Karpas-422 (cell line): ENCODE measurements at regions not wholly inside any gene's neighbourhood (a gene's known extent, or its start where the extent isn't known, plus 50 kb on each side); places are given as distances from the start of the nearest gene placed in this dataset.

Source experiments
- DNase-seq: peaks from one replicate; pipeline ENCODE4 v3.0.0-alpha.2; 2015
- H2AFZ ChIP-seq: fragments of 200-600 bp; sonication (generic); 2 replicates; pipeline ENCODE4 v1.6.1; 2014; ENCODE audit warnings: antibody characterized with exemption, low read length, mixed read lengths
- H3K27ac ChIP-seq: fragments of 200-600 bp; sonication (generic); 2 replicates; pipeline ENCODE4 v1.5.1; 2014; ENCODE audit warnings: mild to moderate bottlenecking, low read length, moderate library complexity
- H3K27me3 ChIP-seq: fragments of 200-600 bp; sonication (generic); 2 replicates; pipeline ENCODE4 v1.6.1; 2014; ENCODE audit warnings: low read length, mixed read lengths
- H3K36me3 ChIP-seq: fragments of 200-600 bp; sonication (generic); 2 replicates; pipeline ENCODE4 v1.6.1; 2014; ENCODE audit warnings: low read length, mixed read lengths; ENCODE audit not compliant: insufficient read depth
- H3K4me1 ChIP-seq: fragments of 200-600 bp; sonication (generic); 2 replicates; pipeline ENCODE4 v1.6.1; 2014; ENCODE audit warnings: mild to moderate bottlenecking, low read length, mixed read lengths
- H3K4me2 ChIP-seq: fragments of 200-600 bp; sonication (generic); 2 replicates; pipeline ENCODE4 v1.6.1; 2014; ENCODE audit warnings: low read length, low read depth, mild to moderate bottlenecking; ENCODE audit not compliant: poor library complexity, severe bottlenecking
- H3K4me3 ChIP-seq: fragments of 200-600 bp; sonication (generic); 2 replicates; pipeline ENCODE4 v1.5.1; 2014; ENCODE audit warnings: mild to moderate bottlenecking, antibody characterized with exemption, low read length, mixed read lengths
- H3K79me2 ChIP-seq: fragments of 200-600 bp; sonication (generic); 2 replicates; pipeline ENCODE4 v1.6.1; 2014; ENCODE audit warnings: mild to moderate bottlenecking, low read length, mixed read lengths
- H3K9ac ChIP-seq: fragments of 200-600 bp; sonication (generic); 2 replicates; pipeline ENCODE4 v1.6.0; 2014; ENCODE audit warnings: low read length
- H3K9me2 ChIP-seq: fragments of 200-600 bp; sonication (generic), shearing (Covaris generic); replicated peaks from 2 replicates; pipeline ENCODE4 v1.6.0; 2014; ENCODE audit warnings: mild to moderate bottlenecking, low read length, moderate library complexity; ENCODE audit not compliant: insufficient read depth
- H3K9me3 ChIP-seq: fragments of 300-700, 200-600 bp; sonication (generic); 2 replicates; pipeline ENCODE4 v1.6.1; 2014; ENCODE audit warnings: low read length, mixed read lengths
- H4K20me1 ChIP-seq: fragments of 200-600 bp; sonication (generic); 2 replicates; pipeline ENCODE4 v1.6.1; 2014; ENCODE audit warnings: mild to moderate bottlenecking, antibody characterized with exemption, low read length, low read depth; ENCODE audit not compliant: insufficient read depth

DNA sequence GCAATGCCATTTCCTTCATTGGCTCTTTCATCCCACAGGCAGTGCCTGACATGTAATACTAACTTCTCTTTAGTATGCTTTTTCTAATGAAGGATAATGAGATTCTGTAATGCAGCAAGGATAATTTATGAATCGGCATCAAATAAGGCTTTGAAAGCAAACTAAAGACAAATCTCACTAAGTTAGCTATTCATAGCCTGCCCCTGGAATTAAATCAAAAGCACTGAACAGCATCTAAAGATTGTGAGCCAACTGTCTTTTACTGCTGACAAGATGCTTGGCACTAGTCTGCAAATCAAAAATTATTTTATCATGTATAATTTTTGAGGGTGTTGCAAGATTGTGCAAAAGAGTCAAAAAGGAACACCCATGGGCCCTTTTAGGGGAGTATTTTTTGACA is 265.0 kb downstream of the CASP12 start:
- no peak overlapping the region for H3K27ac ChIP-seq
- H2AFZ ChIP-seq, result no peak overlapping the region
- H3K4me2 ChIP-seq, result no peak overlapping the region
- no peaks in the 10 kb centered on the region for H3K79me2 ChIP-seq
- H3K9me2 ChIP-seq, result no peaks in the 10 kb centered on the region
- H3K9ac ChIP-seq, result no peak overlapping the region
- H4K20me1 ChIP-seq, result no peaks in the 10 kb centered on the region
- no peak overlapping the region for H3K4me3 ChIP-seq
- no peaks in the 10 kb centered on the region for H3K36me3 ChIP-seq
- no peak for DNase-seq
- H3K27me3 ChIP-seq, result no peaks in the 10 kb centered on the region
- no peaks in the 10 kb centered on the region for H3K4me1 ChIP-seq
- H3K9me3 ChIP-seq, result no peaks in the 10 kb centered on the region

DNA sequence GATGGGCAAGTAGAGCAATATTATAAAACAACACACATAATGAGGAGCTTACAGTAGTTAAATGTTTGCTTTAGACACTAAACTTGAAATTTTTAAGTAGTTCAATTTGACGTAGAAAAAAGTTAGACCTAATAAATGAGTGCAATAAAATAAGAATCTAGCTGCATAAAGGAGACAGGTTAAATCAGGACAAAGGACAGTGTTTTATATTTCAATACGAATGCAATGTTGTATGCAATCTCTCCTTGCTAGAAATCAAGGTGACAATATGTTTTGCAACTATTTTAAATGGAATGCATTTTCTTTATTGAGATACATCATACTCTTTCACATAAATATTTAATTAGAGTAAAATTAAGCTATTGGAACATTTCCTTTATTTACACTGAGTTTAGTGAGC is 267.9 kb downstream of the CASP12 start:
- Histone ChIP-seq H3K36me3 (no peaks in the 10 kb centered on the region), H3K27me3 (no peaks in the 10 kb centered on the region), H3K4me2 (no peak overlapping the region), H3K79me2 (no peaks in the 10 kb centered on the region), H3K4me3 (no peak overlapping the region), H3K9me2 (no peaks in the 10 kb centered on the region), H4K20me1 (no peaks in the 10 kb centered on the region), H3K9me3 (no peaks in the 10 kb centered on the region), H2AFZ (no peak overlapping the region), H3K9ac (no peak overlapping the region), H3K27ac (no peak overlapping the region), H3K4me1 (no peaks in the 10 kb centered on the region)
- no peak for DNase-seq

DNA sequence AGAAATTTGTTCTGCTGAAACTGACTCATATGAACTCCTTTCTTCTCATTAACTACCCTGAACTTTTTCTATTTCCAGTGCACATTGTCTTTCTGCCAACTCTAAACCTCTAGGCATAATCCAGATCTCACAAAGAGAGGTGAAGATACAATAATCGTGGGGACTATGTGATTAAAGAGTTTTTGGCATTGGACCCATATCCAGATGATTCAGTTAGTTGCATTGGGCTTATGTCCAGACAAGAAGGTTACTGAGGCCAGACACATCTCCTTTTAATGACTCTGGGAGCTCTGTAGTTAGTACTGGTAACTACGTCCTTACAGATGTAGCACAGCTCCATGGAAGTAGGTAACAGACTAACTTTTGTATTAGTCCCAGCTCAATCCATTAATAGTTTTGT is 273.0 kb downstream of the CASP12 start:
- Histone ChIP-seq H3K9me2 (no peaks in the 10 kb centered on the region), H3K79me2 (no peaks in the 10 kb centered on the region), H2AFZ (no peak overlapping the region), H3K9ac (no peak overlapping the region), H3K4me2 (no peak overlapping the region), H3K27me3 (0 out of 2 replicates have a peak, but pooled peaks cover 2% of the 10 kb centered on the region), H3K4me3 (no peak overlapping the region), H3K36me3 (no peaks in the 10 kb centered on the region), H3K9me3 (no peaks in the 10 kb centered on the region), H3K27ac (no peak overlapping the region), H3K4me1 (peaks cover 5% of the 10 kb centered on the region), H4K20me1 (no peaks in the 10 kb centered on the region)
- DNase-seq, result no peak

- Histone ChIP-seq H3K36me3 (no peaks in the 10 kb centered on the region), H3K4me1 (peaks cover 5% of the 10 kb centered on the region), H3K4me3 (no peak overlapping the region), H3K9me2 (no peaks in the 10 kb centered on the region), H3K79me2 (no peaks in the 10 kb centered on the region), H3K4me2 (no peak overlapping the region), H3K27ac (no peak overlapping the region), H3K9ac (no peak overlapping the region), H3K9me3 (no peaks in the 10 kb centered on the region), H2AFZ (no peak overlapping the region), H4K20me1 (no peaks in the 10 kb centered on the region), H3K27me3 (0 out of 2 replicates have a peak, but pooled peaks cover 2% of the 10 kb centered on the region)
- no peak for DNase-seq
Measured at GRCh38 chr11:104624021-104624420, 274.2 kb downstream of the CASP12 start.

DNA sequence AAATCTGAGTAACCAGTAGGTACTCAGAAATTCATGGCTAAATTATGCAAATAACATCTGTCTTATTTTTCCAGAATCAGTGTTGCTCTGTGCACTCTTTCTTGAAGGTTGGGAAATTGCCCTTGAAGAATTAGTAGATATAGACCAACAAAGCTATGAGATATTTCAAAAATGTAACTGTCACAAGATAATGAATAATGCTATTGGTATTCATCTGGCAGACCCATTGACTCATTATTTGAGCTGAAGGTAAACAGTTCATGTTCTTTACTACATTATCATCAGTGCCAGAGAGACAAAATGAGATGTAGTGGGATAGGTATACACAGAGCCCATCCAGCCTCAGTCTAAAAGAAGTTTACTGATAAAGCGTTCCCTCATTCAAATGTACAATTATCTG is 274.7 kb downstream of the CASP12 start:
- H4K20me1 ChIP-seq, result no peaks in the 10 kb centered on the region
- H3K9ac ChIP-seq, result no peak overlapping the region
- 0 out of 2 replicates have a peak, but pooled peaks cover 2% of the 10 kb centered on the region for H3K27me3 ChIP-seq
- H3K9me3 ChIP-seq, result no peaks in the 10 kb centered on the region
- no peak overlapping the region for H3K27ac ChIP-seq
- no peak for DNase-seq
- H2AFZ ChIP-seq, result no peak overlapping the region
- H3K36me3 ChIP-seq, result no peaks in the 10 kb centered on the region
- H3K9me2 ChIP-seq, result no peaks in the 10 kb centered on the region
- no peak overlapping the region for H3K4me2 ChIP-seq
- H3K79me2 ChIP-seq, result no peaks in the 10 kb centered on the region
- H3K4me1 ChIP-seq, result peaks cover 5% of the 10 kb centered on the region
- no peak overlapping the region for H3K4me3 ChIP-seq

- no peak overlapping the region for H3K27ac ChIP-seq
- DNase-seq, result no peak
- no peak overlapping the region for H2AFZ ChIP-seq
- no peak overlapping the region for H3K9ac ChIP-seq
- peaks cover 5% of the 10 kb centered on the region for H3K4me1 ChIP-seq
- no peaks in the 10 kb centered on the region for H3K79me2 ChIP-seq
- H3K4me3 ChIP-seq, result no peak overlapping the region
- H3K9me3 ChIP-seq, result no peaks in the 10 kb centered on the region
- H3K9me2 ChIP-seq, result no peaks in the 10 kb centered on the region
- H4K20me1 ChIP-seq, result no peaks in the 10 kb centered on the region
- H3K4me2 ChIP-seq, result no peak overlapping the region
- 0 out of 2 replicates have a peak, but pooled peaks cover 2% of the 10 kb centered on the region for H3K27me3 ChIP-seq
- no peaks in the 10 kb centered on the region for H3K36me3 ChIP-seq
Measured at GRCh38 chr11:104620991-104621390, 277.3 kb downstream of the CASP12 start.

- no peaks in the 10 kb centered on the region for H3K79me2 ChIP-seq
- no peaks in the 10 kb centered on the region for H4K20me1 ChIP-seq
- H3K4me2 ChIP-seq, result no peak overlapping the region
- no peak overlapping the region for H3K27ac ChIP-seq
- H3K4me1 ChIP-seq, result peaks cover 5% of the 10 kb centered on the region
- no peaks in the 10 kb centered on the region for H3K9me2 ChIP-seq
- 0 out of 2 replicates have a peak, but pooled peaks cover 2% of the 10 kb centered on the region for H3K27me3 ChIP-seq
- H3K4me3 ChIP-seq, result no peak overlapping the region
- no peak overlapping the region for H2AFZ ChIP-seq
- H3K9me3 ChIP-seq, result no peaks in the 10 kb centered on the region
- no peaks in the 10 kb centered on the region for H3K36me3 ChIP-seq
- no peak for DNase-seq
- no peak overlapping the region for H3K9ac ChIP-seq
Measured at GRCh38 chr11:104619751-104620150, 278.5 kb downstream of the CASP12 start.

GRCh38 chr11:104618954-104619353 is 279.3 kb downstream of the CASP12 start:
- Histone ChIP-seq H3K27me3 (0 out of 2 replicates have a peak, but pooled peaks cover 2% of the 10 kb centered on the region), H3K27ac (no peak overlapping the region)

DNA sequence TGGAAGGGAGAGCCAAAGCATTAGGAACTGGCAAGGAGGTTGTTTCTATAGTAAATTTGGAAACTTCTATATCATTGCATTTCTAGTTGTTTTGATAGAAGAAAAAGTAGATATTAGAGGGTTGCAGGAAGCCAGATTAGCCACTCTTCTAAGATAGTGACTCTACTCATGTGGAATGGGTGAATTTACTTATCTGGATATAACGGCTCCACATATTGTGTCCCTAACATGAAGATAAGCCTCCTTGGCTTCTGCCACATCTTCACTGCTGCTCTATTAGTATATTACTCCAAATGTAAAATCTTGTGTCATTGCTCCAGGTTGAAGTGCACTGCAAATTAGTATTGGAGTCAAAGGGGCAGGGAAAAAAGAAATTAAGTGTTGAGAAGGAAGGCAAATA is 283.3 kb downstream of the CASP12 start:
- Histone ChIP-seq H3K9me2 (no peaks in the 10 kb centered on the region), H3K27ac (no peak overlapping the region), H2AFZ (no peak overlapping the region), H3K27me3 (no peaks in the 10 kb centered on the region), H3K36me3 (no peaks in the 10 kb centered on the region), H3K9me3 (no peaks in the 10 kb centered on the region), H3K4me3 (no peak overlapping the region), H3K79me2 (no peaks in the 10 kb centered on the region), H3K4me2 (no peak overlapping the region), H3K4me1 (no peaks in the 10 kb centered on the region), H4K20me1 (no peaks in the 10 kb centered on the region), H3K9ac (no peak overlapping the region)
- DNase-seq, result no peak

More at GRCh38 chr11:104618954-104619353, 279.3 kb downstream of the CASP12 start:
- H4K20me1 ChIP-seq, result no peaks in the 10 kb centered on the region
- H3K4me2 ChIP-seq, result no peak overlapping the region
- H2AFZ ChIP-seq, result no peak overlapping the region
- H3K79me2 ChIP-seq, result no peaks in the 10 kb centered on the region
- no peaks in the 10 kb centered on the region for H3K9me3 ChIP-seq
- no peaks in the 10 kb centered on the region for H3K36me3 ChIP-seq
- H3K4me3 ChIP-seq, result no peak overlapping the region
- H3K4me1 ChIP-seq, result no peaks in the 10 kb centered on the region; the same call in 1 of the 2 replicates
- no peak for DNase-seq
- no peaks in the 10 kb centered on the region for H3K9me2 ChIP-seq
- no peak overlapping the region for H3K9ac ChIP-seq
